ENCODE measurements at regions not wholly inside any gene's neighbourhood (a gene's known extent, or its start where the extent isn't known, plus 50 kb on each side); places are given as distances from the start of the nearest gene placed in this dataset.

DNA sequence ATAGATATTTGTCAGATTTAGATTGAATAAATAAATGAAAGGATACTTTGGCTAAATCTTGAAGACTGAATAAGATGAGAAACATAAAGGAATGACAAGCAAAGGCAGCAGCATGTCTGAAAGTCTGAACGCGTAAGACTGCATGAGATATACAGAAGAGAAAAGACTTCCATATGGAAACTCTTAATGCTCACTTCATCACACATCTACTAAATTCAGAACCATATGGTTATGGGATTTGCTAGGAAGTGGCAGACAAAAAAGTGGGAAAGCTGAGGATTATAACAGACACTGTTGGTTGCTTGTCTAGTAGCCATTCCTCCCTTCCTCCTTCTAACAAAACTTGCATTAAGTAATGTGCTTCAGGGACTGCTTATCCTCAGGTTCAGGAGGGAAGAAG lies 446.7 kb downstream of the KCTD12 start:
- Histone ChIP-seq H3K4me1 (no peaks in the 10 kb centered on the region), H3K36me3 (no peaks in the 10 kb centered on the region), H3K4me3 (no peak overlapping the region), H3K27ac (no peak overlapping the region), H3K9me3 (no peaks in the 10 kb centered on the region), H3K27me3 (no peaks in the 10 kb centered on the region)
- no peak for TF ChIP-seq POLR2A (IDR thresholded peaks at IDR 0.05)
- TF ChIP-seq, protein P1, sequence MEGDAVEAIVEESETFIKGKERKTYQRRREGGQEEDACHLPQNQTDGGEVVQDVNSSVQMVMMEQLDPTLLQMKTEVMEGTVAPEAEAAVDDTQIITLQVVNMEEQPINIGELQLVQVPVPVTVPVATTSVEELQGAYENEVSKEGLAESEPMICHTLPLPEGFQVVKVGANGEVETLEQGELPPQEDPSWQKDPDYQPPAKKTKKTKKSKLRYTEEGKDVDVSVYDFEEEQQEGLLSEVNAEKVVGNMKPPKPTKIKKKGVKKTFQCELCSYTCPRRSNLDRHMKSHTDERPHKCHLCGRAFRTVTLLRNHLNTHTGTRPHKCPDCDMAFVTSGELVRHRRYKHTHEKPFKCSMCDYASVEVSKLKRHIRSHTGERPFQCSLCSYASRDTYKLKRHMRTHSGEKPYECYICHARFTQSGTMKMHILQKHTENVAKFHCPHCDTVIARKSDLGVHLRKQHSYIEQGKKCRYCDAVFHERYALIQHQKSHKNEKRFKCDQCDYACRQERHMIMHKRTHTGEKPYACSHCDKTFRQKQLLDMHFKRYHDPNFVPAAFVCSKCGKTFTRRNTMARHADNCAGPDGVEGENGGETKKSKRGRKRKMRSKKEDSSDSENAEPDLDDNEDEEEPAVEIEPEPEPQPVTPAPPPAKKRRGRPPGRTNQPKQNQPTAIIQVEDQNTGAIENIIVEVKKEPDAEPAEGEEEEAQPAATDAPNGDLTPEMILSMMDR (IDR thresholded peaks at IDR 0.05) = no peak
- DNase-seq = no peak

- H3K27me3 ChIP-seq = no peaks in the 10 kb centered on the region
- no peak overlapping the region for H3K27ac ChIP-seq
- no peaks in the 10 kb centered on the region for H3K9me3 ChIP-seq
- no peaks in the 10 kb centered on the region for H3K4me1 ChIP-seq
- H3K36me3 ChIP-seq = no peaks in the 10 kb centered on the region
- no peak for DNase-seq
- no peak overlapping the region for H3K4me3 ChIP-seq
- TF ChIP-seq POLR2A (IDR thresholded peaks at IDR 0.05) = no peak
- TF ChIP-seq, protein P1 (IDR thresholded peaks at IDR 0.05) = no peak
These were observed 448.2 kb downstream of the KCTD12 start for GRCh38 chr13:76438050-76438449.

DNA sequence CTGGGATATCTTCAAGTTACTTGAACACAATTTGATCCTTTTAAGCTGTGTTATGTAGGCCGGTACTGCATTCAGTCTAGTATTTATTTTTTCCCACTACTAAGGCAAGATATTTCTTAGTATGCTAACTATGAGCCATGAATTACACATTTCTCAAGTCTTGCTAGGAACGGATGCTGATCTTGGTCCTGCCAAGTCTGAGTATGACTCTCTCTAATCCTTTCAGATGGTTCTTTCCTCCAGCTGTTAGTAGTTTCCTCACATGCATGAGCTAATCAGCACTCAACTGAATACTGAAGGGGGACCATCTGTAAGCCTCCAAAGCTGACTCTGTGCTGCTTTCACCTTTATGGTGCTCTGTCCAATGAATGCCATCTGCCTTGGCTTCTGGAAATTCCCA lies 460.3 kb downstream of the KCTD12 start:
- Histone ChIP-seq H3K9me3 (no peaks in the 10 kb centered on the region), H3K27ac (peak overlapping the region in 1 of 4 donors; percentile 17), H3K4me3 (no peak overlapping the region), H3K36me3 (no peaks in the 10 kb centered on the region), H3K4me1 (no peaks in the 10 kb centered on the region), H3K27me3 (no peaks in the 10 kb centered on the region)
- DNase-seq = no peak
- TF ChIP-seq, protein P1 (IDR thresholded peaks at IDR 0.05) = no peak
- TF ChIP-seq POLR2A (IDR thresholded peaks at IDR 0.05) = no peak

DNA sequence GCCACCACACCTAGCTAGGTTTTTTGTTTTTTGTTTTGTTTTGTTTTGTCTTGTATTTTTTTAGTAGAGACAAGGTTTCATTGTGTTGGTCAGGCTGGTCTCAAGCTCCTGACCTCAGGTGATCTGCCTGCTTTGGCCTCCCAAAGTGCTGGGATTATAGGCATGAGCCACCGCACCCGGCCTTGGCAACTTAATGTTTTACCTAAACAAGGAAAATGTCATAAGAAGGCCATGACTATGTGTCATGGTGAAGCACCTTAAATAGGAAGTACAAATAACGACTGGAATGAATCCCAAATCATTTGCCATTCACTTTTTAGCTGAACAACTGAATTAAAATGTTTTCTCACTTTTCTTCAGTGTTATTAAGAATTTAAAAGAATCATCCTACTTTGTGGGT lies 465.2 kb downstream of the KCTD12 start:
- Histone ChIP-seq H3K4me3 (no peak overlapping the region), H3K27me3 (no peaks in the 10 kb centered on the region), H3K27ac (no peak overlapping the region), H3K36me3 (no peaks in the 10 kb centered on the region), H3K4me1 (no peaks in the 10 kb centered on the region), H3K9me3 (no peaks in the 10 kb centered on the region)
- TF ChIP-seq, protein P1 (IDR thresholded peaks at IDR 0.05) = no peak
- no peak for TF ChIP-seq POLR2A (IDR thresholded peaks at IDR 0.05)
- DNase-seq = no peak

- Histone ChIP-seq H3K9me3 (no peaks in the 10 kb centered on the region), H3K4me1 (no peaks in the 10 kb centered on the region), H3K4me3 (no peak overlapping the region), H3K36me3 (no peaks in the 10 kb centered on the region), H3K27ac (no peak overlapping the region), H3K27me3 (no peaks in the 10 kb centered on the region)
- TF ChIP-seq POLR2A (IDR thresholded peaks at IDR 0.05) = no peak
- TF ChIP-seq, protein P1 (IDR thresholded peaks at IDR 0.05) = no peak
- DNase-seq = no peak
These were observed 467.8 kb downstream of the KCTD12 start for GRCh38 chr13:76418404-76418803.

DNA sequence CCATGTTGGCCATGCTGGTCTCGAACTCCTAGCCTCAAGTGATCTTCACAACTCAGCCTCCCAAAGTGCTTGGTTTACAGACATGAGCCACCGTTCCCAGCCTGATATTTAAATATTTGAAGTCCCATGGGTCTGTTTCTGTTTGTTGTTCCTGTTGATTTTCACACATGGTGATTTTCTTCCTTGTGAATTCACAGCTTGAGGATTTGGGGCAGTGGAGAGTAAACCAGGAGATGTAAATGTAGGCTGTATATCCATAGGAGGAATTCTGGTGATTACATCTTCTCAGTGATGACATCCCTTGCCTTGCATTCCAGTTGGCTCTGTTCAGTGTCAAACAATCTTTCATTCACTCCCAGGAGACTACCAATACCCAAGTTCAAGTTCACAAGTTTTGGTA lies 471.9 kb downstream of the KCTD12 start:
- Histone ChIP-seq H3K4me3 (no peak overlapping the region), H3K27me3 (no peaks in the 10 kb centered on the region), H3K36me3 (no peaks in the 10 kb centered on the region), H3K27ac (no peak overlapping the region), H3K9me3 (no peaks in the 10 kb centered on the region), H3K4me1 (no peaks in the 10 kb centered on the region)
- TF ChIP-seq, protein P1 (IDR thresholded peaks at IDR 0.05) = no peak
- no peak for TF ChIP-seq POLR2A (IDR thresholded peaks at IDR 0.05)
- DNase-seq = no peak

Measured in Peyer's patch (tissue), 4 donors.